NCI-H1092 (cell line): ENCODE measurements at regions not wholly inside any gene's neighbourhood (a gene's known extent, or its start where the extent isn't known, plus 50 kb on each side); places are given as distances from the start of the nearest gene placed in this dataset.
"Not testable (repeated sequence)": the region's sequence is repeated elsewhere in the genome, so short reads cannot be mapped to it uniquely, and the experiment has no call there.

Experiments used
- DNase-seq: peaks from one replicate; lab custom pipeline; 2025; lab: John Stamatoyannopoulos, UW

DNA sequence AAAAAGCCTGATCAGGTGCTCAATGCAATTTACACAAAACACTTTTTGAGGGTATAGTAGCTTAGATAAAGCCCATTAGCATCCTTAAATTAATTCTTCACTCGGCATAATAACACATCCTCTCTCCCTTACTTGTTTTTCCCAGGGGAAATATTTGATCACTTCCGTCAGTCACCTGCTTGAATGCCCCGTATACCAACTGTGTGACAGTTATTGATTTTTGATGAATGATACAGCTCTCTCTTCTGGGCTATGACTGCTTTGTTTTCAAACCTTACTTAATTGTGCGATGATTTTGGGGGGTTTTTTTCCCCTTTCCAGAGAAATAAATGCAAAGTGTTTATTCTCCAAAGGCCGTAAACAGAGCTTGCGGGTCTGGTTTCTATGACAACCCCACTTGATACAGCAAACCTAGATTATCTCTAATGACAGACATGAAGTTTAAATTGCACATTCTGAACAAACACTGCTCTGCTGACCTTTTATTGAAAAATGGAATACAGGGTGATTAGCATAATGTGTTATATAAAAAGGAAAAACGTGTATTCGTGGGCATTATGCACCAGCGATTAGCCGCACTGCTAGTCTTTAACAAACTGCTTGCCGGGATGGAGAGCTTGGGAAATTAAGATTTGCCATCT, 78.4 kb upstream of the NANOS1 start:
- DNase-seq = no peak

DNA sequence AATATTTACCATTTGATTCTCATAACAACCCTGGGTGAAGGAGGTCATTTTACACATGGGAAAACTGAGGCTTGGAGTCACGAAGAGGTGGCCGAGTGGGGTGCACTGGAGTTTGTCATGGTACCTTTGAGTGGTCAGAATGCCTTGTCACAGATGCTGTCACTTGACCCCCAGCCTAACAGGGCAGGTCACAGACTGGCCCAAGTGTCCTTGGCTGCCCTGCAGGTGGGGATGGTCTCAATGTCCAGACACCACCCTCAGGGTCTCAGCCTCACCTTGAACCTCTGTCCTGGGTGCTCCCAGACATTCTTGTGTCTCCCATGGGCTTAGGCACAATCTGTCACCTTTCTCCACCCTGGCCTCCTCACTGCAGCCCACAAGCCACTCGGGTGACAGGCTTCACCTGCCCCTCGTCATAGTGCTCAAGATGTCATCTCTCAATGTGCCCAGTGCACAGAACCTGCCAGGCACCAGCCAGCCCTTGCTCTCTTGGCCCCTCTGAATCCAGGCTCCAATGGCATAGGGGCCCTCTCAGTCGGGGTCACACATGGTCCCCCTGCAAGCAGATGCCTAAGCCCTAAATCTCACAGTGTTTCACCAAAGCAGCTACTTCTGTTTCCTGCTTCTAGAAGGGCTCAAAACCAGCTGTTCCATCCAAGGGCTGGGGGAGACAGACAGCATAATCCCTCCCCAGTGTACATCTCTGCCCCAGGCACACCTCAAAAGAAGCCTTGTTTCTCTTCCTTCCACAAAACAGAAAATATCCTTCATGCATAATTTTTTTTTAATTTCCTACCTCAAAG, 76.8 kb upstream of the NANOS1 start:
- DNase-seq = no peak

DNA sequence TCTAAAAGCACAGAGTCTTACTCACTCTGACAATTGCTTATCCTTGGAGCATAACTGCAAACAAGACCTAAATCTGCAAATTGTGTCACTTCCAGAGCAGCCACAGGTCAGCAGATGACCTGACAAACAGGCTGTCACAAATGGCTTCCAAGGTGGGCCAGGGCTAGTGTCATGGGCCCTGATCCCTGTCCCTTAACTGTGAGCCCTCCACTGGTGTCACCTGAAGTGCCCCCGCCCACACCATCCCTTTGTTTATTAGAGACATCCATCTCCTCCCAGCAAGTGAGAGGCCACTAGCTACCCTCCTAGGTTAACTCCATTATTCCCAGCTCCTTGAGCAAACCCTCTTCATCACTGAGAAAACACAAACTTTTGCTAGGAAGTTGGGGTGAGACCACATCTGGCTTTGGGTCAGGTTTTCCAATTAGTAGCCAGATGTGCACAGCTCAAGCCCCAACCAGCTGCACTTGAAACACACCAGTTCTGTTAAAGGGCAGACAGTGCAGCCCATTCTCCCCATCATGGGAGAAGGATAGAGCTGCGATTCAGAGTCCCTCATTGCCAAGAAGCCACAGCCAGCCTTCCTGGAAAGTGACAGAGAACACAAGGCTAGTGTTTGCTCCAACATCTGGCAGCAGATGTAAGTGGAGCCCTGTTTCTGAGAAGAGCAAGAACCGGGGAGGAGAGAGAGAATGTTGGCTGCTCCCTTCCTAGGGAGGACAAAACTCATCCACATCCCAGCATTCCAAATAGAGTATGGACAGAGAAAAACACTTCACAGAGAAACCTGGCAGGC, 75.7 kb upstream of the NANOS1 start:
- DNase-seq = no peak

DNA sequence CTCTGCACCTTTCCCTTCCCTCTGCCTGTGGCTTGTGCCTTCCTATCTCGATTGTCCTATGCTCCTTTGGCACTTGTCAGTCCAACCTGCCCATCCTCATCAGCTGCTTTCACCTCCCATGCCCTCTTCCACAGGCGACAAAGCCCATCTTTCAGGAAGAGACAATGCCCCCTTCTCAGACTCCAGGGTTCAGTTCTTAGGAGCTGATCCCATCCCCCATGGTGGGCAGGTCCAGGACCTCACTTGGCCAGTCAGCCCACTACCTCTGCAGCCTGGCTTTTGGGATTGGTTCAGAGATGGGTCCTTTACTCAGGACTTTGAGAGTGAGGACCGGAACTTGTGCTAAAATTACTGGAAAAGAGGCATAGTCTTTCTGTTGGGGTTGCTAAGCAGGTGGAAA, 74.0 kb upstream of the NANOS1 start:
- DNase-seq = no peak

DNA sequence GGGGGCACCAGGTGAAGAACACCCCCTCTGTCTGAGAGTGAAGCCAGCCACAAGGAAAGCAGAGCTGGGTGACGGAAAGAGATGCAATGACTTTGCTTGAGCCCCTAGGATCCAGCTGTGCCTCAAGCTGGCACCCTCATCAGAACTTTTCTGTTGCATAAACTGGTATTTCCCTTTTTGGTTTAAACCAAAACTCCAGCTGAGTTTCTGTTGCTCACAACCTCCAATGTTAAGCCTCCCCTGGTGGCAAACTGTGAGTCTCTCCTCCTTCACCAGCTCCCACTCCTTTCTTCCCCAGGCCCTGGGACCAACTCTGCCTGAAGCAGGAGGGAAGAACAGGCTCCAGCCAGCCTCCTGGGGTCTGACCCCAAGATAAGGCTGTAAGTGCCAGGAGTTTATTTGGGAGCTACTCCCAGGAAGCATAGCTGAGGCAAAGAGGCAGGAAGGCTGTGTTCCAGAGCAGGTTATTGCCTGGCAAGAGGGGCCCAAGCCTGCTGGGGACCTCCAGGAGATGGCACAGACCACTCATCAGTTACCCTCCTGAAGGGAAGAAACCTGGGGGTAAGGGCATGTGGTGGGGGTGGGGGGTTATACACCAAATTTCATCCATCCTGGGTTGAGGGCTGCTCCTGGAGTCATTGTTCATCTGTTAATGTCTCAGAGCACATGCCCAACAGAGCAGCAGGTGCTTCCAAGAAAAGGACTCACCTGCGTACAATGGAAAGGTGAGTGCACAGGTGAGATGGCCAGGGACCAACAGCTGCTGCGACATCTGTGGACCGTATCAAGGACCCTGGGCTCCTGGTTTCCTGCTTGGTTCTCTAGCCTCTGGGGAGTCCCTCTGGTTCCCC, 73.3 kb upstream of the NANOS1 start:
- DNase-seq = no peak

DNA sequence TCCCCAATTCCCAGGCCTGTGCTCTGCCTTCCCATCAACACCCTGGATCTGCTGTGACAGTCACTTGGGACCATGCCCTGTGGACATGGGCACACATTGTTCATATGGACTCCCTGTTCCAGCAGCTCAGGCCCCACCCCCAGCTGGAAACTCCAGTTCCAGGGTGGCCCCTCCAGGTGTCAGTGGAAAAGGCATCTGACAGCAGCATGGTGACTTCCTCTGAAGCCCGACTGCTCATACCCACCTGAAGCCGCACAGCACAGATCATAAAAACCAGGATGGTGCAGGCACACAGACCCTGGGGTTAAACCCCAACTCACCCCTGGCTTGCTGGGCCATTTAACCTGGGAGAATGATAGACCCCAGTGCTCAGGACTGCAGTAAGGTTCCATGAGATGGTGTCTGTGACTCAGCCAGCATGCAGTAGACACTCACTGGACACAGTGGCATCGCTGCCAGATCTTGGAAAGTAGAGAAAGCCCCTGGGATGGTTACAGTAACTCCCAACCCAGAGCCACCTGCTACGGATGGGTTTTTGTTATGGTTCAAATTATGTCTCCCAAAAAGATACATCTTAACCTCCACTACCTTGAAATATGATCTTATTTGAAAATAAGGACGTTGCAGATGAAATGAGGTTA, 72.6 kb upstream of the NANOS1 start:
- no peak for DNase-seq

DNA sequence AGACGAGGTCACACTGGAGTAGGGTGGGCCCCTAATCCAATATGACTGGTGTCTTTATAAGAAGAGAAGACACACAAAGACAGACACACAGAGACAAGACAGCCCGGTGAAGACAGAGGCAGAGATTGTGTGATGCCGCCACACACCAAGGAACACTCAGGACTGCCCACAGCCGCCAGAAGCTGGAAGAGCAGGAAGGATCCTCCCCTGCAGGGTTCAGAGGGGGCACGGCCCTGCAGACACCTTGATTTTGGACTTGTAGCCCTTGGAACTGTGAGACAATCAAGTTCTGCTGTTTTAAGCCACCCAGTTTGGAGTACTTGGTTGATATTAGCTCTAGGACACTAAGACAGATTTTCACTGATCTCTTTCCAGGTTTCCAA, 72.1 kb upstream of the NANOS1 start:
- DNase-seq = no peak

DNA sequence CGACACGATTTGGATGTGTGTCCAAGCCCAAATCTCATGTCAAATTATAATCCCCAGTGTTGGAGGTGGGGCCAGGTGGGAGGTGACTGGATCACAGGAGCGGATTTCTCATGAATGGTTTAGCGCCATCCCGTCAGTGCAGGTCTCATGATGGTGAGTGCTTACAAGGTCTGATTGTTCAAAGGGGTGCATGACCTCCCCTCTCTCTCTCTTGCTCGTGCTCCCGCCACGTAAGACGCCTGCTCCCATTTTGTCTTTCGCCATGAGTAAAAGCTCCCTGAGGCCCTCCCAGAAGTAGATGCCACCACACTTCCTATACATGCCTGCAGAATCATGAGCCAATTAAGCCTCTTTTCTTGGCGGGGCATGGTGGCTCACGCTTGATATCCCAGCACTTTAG, 71.5 kb upstream of the NANOS1 start:
- DNase-seq = no peak

DNA sequence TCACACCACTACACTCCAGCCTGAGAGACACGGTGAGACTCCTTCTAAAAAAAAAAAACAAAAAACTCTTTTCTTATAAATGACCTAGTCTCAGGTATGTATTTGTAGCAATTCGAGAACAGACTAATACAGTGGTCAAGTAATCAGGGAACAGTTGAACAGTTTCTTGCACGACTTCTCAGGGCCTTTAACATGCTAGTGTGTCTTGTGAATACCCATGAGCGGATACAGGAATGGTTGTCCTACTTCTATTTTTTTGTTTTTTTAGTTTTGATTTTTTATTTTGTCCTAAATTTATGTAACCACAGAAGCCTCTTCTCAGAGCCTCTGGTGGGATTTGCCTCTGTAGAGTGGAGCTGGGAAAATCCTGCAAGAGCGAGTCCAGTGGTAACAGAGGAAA, 71.0 kb upstream of the NANOS1 start:
- no peak for DNase-seq

DNA sequence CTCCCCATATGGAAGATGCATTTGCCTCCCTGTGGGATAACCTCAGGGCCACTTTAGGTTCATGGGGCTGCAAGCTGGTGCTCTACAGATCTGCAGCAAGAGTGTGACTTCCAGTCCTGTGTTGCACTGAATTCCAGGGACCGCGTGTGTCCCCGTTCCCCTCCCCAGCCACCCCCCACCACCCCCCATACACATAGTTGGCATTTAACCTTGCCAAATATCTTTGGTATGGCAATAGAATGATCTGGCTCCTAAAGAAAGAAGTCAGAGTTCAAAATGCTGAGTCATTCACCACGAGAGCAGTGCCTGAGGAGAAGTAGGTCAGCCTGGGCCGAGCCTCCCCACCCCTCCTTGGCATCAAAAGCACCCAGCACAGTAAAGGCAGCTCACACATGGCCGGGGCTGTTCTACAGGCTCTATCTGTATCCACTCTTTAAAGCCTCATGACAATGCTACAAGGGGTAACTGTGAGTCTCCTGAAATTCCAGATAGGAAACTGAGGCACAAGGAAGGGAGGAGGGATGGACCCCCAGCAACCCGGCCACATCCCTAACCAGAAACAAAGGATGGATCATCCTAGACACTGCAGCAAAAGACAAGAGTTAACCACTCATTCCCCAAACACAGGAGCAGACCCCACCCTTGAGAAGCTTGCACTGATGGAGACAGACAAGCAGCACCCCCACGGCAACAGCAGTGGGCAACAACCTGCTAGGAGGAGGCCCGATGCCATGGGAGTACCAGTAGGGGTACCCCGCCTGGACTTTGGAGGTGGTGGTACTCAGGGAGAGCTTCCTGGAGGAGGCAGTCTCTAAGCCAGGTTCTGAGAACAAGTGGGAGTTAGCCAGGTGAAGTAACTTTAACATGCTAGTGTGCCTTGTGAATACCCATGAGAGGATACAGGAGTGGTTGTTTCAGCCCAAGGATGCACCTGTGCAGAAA, 70.3 kb upstream of the NANOS1 start:
- DNase-seq = no peak

DNA sequence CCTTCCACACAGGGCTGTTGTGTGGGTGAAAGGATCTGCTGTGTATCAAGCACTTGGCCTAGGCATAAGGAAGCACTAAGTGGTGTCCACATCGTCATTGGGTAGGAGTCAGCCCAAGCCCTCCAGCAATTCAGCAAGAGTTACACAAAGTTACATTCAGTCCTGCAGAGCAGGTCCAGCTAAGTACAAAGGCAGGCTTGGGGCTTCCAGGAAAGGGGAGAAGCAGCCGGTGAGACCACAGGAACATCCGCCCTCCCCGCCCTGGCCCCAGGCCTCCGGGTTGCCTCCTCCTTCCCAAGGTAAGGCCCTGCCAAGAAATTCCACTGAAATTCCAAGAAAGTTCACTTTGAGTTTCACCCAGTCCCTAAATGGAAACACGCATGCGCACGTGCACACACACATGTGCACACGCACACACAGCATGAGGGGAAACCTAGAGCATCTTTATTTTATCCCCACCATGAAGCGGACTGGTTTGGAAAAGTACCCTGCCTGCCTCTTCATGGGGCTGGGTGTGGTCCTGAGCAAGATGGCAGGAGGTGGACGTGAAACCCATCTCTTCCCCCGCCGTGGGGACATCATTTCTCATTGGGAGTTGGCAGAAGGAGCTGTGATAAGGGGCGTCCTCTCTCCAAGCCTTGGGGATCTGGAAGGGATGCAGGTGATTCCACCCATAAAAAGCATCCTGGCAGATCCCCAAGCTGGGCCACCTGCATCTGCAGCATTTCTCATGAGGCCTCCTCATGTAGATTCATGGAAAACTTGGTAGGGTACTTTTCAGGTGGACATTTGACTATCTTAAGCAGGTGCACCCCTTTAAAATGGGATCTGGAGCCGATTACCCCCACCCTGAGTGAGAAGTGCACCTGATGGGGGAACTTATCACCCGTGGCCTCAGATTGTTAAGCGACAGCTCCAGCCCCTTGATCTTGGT, 69.1 kb upstream of the NANOS1 start:
- DNase-seq = no peak

DNA sequence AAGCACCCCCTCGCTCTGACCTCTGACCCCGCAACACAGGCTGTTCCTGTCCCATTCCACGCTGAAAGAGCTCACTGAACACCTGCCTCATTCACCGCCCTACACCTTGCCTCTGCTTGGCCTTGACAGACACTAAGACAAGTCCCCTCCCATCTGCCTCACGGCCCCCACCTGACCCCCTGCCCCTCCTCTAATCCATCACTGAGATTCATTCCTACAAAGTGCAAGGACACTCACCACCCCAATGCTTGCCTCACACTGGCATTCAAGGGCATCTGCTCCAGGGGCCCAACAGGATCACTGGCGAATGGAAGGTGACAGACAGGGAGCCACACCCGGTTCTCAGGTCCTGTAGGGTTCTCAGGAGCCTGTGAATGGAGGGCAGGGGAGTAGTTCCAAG, 68.1 kb upstream of the NANOS1 start:
- no peak for DNase-seq

DNA sequence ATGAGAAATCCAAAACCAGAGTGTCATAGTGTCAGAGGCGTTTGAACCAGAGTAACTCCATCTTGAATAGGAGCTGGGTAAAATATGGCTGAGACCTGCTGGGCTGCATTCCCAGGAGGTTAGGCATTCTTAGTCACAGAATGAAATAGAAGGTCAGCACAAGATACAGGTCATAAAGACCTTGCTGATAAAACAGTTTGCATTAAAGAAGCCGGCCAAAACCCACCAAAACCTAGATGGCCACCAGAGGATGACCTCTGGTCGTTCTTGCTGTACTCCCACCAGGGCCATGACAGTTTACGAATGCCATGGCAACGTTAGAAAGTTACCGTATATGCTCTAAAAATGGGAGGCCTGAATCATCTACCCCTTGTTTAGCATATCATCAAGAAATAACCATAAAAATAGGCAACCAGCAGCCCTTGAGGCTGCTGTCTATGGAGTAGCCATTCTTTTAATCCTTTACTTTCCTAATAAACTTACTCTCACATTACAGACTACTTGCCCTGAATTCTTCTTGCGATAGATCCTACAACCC, 67.1 kb upstream of the NANOS1 start:
- DNase-seq = not testable (repeated sequence)

DNA sequence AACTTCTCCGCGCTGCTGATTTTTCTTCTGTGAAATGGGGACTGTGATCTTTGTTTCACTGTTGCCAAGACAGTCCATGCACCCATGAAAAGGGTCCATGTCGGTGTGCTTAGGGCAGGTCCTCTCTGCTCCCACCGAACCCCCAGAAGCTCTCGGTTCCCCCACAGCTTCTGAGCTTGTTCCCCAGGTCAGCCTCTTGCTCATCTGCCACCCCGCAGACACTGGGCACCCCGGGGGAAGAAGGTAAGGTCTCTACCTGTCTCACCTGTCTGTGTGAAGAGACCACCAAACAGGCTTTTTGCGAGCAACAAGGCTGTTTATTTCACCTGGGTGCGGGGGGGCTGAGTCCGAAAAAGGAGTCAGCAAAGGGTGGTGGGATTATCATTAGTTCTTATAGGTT, 66.2 kb upstream of the NANOS1 start:
- no peak for DNase-seq

DNA sequence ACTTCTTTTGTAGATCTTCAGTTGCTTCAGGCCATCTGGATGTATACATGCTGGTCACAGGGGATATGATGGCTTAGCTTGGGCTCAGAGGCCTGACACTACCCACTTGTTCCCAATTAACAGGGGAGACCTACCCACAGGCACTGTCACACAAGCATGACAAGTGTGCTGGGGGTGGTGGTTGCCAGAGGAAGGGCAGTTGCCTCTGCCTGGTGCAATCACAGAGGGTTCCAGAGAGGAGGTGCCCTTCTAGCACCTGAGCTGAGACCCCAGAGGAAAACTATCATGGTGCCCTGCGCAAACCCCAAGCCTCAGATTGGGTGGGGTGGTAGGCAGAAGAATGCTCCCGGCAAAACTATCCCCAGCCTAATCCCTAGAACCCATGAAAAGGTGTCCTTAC, 65.6 kb upstream of the NANOS1 start:
- no peak for DNase-seq

DNA sequence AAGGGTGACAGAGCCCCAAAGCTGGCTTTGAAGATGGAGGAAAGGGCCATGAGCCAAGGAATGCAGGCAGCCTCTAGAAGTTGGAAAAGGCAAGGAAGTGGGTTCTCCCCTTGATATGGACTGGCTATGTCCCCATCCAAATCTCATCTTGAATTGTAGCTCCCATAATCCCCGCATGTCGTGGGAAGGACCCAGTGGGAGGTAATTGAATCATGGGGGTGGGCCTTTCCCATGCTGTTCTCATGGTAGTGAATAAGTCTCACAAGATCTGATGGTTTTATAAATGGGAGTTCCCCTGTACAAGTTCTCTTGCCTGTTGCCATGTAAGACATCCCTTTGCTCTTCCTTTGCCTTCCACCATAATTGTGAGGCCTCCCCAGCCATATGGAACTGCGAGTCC, 65.0 kb upstream of the NANOS1 start:
- not testable (repeated sequence) for DNase-seq

DNA sequence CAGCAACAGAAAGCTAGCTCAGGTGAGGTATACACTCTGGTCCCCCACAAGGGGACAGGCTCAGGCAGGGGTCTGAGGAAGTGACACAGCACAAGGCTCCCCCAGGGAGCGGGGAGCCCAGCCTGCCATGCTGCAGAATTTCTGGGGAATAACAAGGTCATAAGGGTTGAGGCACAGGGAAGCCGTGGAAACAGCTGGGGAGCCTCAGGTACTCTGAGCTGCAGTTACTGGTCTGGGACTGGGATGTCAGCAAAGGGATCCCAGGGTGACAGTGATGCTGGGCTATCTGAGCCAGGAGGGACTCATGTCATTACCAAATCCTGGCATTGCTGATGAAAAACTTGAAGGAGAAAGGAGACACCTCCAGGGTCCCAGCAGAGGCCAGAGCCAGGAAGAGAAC, 64.4 kb upstream of the NANOS1 start:
- no peak for DNase-seq

DNA sequence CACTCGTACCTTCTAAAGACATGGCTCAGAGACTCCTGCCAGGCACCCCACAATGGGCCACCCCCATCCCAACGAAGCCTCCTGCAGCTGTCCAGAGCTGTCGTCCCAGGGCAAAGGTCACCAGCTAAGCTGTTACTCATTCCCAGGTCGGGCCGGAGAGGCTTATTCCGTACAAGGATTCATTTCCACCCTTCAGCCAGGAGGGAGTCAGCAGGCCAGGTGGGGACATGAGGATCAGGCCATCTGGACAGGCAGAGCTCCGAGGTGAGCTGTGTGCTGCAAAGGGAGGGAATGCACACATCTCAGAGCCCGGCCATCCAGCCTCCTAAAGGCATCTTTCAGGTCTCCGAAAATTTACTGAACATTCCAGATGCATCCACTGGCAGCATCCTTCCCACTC, 63.9 kb upstream of the NANOS1 start:
- DNase-seq = no peak
